ENCODE measurements at regions not wholly inside any gene's neighbourhood (a gene's known extent, or its start where the extent isn't known, plus 50 kb on each side); places are given as distances from the start of the nearest gene placed in this dataset.
A peak's percentile ranks its signal among the peaks of the same experiment; 100 is the strongest.

- H2BK15ac ChIP-seq (replicated peaks; ENCODE audit: low read depth): no peak overlapping the region
- H2BK120ac ChIP-seq (ENCODE audit: low read depth, low read length): no peak overlapping the region
- H3K79me2 ChIP-seq (ENCODE audit: control insufficient read depth, insufficient read depth, low read length): no peaks in the 10 kb centered on the region
- no peak overlapping the region for H3K18ac ChIP-seq (ENCODE audit: low read length)
- H2AK5ac ChIP-seq (ENCODE audit: low read length): no peak overlapping the region
- H3K27me3 ChIP-seq (ENCODE audit: insufficient read depth, low read length, poor library complexity): no peaks in the 10 kb centered on the region
- H3K56ac ChIP-seq (ENCODE audit: low read length): no peak overlapping the region
- H3K27ac ChIP-seq (ENCODE audit: low read depth, low read length): no peak overlapping the region
- H3K4ac ChIP-seq (ENCODE audit: low read depth, low read length): no peak overlapping the region
- no peak overlapping the region for H3K4me3 ChIP-seq (ENCODE audit: low read length)
- H3K36me3 ChIP-seq (ENCODE audit: control insufficient read depth, insufficient read depth, low read length): no peaks in the 10 kb centered on the region
- H4K8ac ChIP-seq (ENCODE audit: low read depth, low read length): no peak overlapping the region
- no peak overlapping the region for H3K4me2 ChIP-seq (ENCODE audit: low read length)
- H3K4me1 ChIP-seq (ENCODE audit: control insufficient read depth, low read depth, low read length): no peaks in the 10 kb centered on the region
- no peak for DNase-seq
- H3K23ac ChIP-seq (ENCODE audit: low read length): no peak overlapping the region
- no peak overlapping the region for H4K5ac ChIP-seq (ENCODE audit: low read length)
- no CpG with 5 or more reads among the region's 7 CpGs for WGBS (ENCODE audit: extremely low coverage, insufficient coverage, low lambda C conversion rate)
- no peaks in the 10 kb centered on the region for H3K79me1 ChIP-seq (ENCODE audit: low read length)
- H2BK5ac ChIP-seq (ENCODE audit: low read length): no peak overlapping the region
- no peak overlapping the region for H3K9ac ChIP-seq (ENCODE audit: low read length)
Observed at GRCh38 chr1:234554218-234554697, 55.7 kb downstream of the IRF2BP2 start.

- H3K4ac ChIP-seq (ENCODE audit: low read depth, low read length): no peak overlapping the region
- DNase-seq: peak; percentile 44
- no CpG with 5 or more reads among the region's 21 CpGs for WGBS (ENCODE audit: extremely low coverage, insufficient coverage, low lambda C conversion rate)
Observed at GRCh38 chr1:234553240-234554188, 56.5 kb downstream of the IRF2BP2 start.

GRCh38 chr1:234551032-234551378 lies 59.0 kb downstream of the IRF2BP2 start:
- Histone ChIP-seq H3K4ac (ENCODE audit: low read depth, low read length) (no peak overlapping the region), H3K4me1 (ENCODE audit: control insufficient read depth, low read depth, low read length) (peaks cover 2% of the 10 kb centered on the region), H3K18ac (ENCODE audit: low read length) (no peak overlapping the region), H3K4me2 (ENCODE audit: low read length) (no peak overlapping the region), H3K79me1 (ENCODE audit: low read length) (no peaks in the 10 kb centered on the region), H3K9ac (ENCODE audit: low read length) (no peak overlapping the region), H4K5ac (ENCODE audit: low read length) (no peak overlapping the region), H3K27ac (ENCODE audit: low read depth, low read length) (no peak overlapping the region), H3K79me2 (ENCODE audit: control insufficient read depth, insufficient read depth, low read length) (no peaks in the 10 kb centered on the region), H4K8ac (ENCODE audit: low read depth, low read length) (no peak overlapping the region), H3K36me3 (ENCODE audit: control insufficient read depth, insufficient read depth, low read length) (no peaks in the 10 kb centered on the region), H2AK5ac (ENCODE audit: low read length) (no peak overlapping the region), H2BK5ac (ENCODE audit: low read length) (no peak overlapping the region), H3K4me3 (ENCODE audit: low read length) (no peak overlapping the region), H3K27me3 (ENCODE audit: insufficient read depth, low read length, poor library complexity) (no peaks in the 10 kb centered on the region), H2BK120ac (ENCODE audit: low read depth, low read length) (no peak overlapping the region), H3K56ac (ENCODE audit: low read length) (peak overlapping the region; percentile 5), H2BK15ac (replicated peaks; ENCODE audit: low read depth) (no peak overlapping the region), H3K23ac (ENCODE audit: low read length) (no peak overlapping the region)
- no CpG with 5 or more reads among the region's 6 CpGs for WGBS (ENCODE audit: extremely low coverage, insufficient coverage, low lambda C conversion rate)
- DNase-seq: no peak

More at GRCh38 chr1:234553240-234554188, 56.5 kb downstream of the IRF2BP2 start:
- Histone ChIP-seq H3K4me3 (ENCODE audit: low read length) (no peak overlapping the region), H3K79me1 (ENCODE audit: low read length) (no peaks in the 10 kb centered on the region), H3K27ac (ENCODE audit: low read depth, low read length) (no peak overlapping the region), H2BK5ac (ENCODE audit: low read length) (no peak overlapping the region), H2BK120ac (ENCODE audit: low read depth, low read length) (no peak overlapping the region), H3K9ac (ENCODE audit: low read length) (no peak overlapping the region), H3K4me2 (ENCODE audit: low read length) (no peak overlapping the region), H3K36me3 (ENCODE audit: control insufficient read depth, insufficient read depth, low read length) (no peaks in the 10 kb centered on the region), H2AK5ac (ENCODE audit: low read length) (no peak overlapping the region), H3K18ac (ENCODE audit: low read length) (no peak overlapping the region), H3K79me2 (ENCODE audit: control insufficient read depth, insufficient read depth, low read length) (no peaks in the 10 kb centered on the region), H3K56ac (ENCODE audit: low read length) (no peak overlapping the region), H4K8ac (ENCODE audit: low read depth, low read length) (no peak overlapping the region), H4K5ac (ENCODE audit: low read length) (no peak overlapping the region), H2BK15ac (replicated peaks; ENCODE audit: low read depth) (no peak overlapping the region), H3K27me3 (ENCODE audit: insufficient read depth, low read length, poor library complexity) (no peaks in the 10 kb centered on the region), H3K4me1 (ENCODE audit: control insufficient read depth, low read depth, low read length) (no peaks in the 10 kb centered on the region), H3K23ac (ENCODE audit: low read length) (no peak overlapping the region)

- H3K79me1 ChIP-seq (ENCODE audit: low read length): no peaks in the 10 kb centered on the region
- H3K27ac ChIP-seq (ENCODE audit: low read depth, low read length): no peak overlapping the region
- H3K9ac ChIP-seq (ENCODE audit: low read length): no peak overlapping the region
- no peak overlapping the region for H3K4me2 ChIP-seq (ENCODE audit: low read length)
- no peaks in the 10 kb centered on the region for H3K36me3 ChIP-seq (ENCODE audit: control insufficient read depth, insufficient read depth, low read length)
- H3K18ac ChIP-seq (ENCODE audit: low read length): no peak overlapping the region
- no peak for DNase-seq
- no peaks in the 10 kb centered on the region for H3K79me2 ChIP-seq (ENCODE audit: control insufficient read depth, insufficient read depth, low read length)
- no peak overlapping the region for H2AK5ac ChIP-seq (ENCODE audit: low read length)
- peak overlapping the region; percentile 5 for H3K56ac ChIP-seq (ENCODE audit: low read length)
- no peaks in the 10 kb centered on the region for H3K27me3 ChIP-seq (ENCODE audit: insufficient read depth, low read length, poor library complexity)
- peaks cover 2% of the 10 kb centered on the region for H3K4me1 ChIP-seq (ENCODE audit: control insufficient read depth, low read depth, low read length)
- no peak overlapping the region for H2BK15ac ChIP-seq (replicated peaks; ENCODE audit: low read depth)
- no peak overlapping the region for H3K4ac ChIP-seq (ENCODE audit: low read depth, low read length)
- no peak overlapping the region for H3K23ac ChIP-seq (ENCODE audit: low read length)
- no CpG with 5 or more reads among the region's 16 CpGs for WGBS (ENCODE audit: extremely low coverage, insufficient coverage, low lambda C conversion rate)
- H2BK5ac ChIP-seq (ENCODE audit: low read length): no peak overlapping the region
- no peak overlapping the region for H4K5ac ChIP-seq (ENCODE audit: low read length)
- no peak overlapping the region for H4K8ac ChIP-seq (ENCODE audit: low read depth, low read length)
- H2BK120ac ChIP-seq (ENCODE audit: low read depth, low read length): no peak overlapping the region
- no peak overlapping the region for H3K4me3 ChIP-seq (ENCODE audit: low read length)
Observed at GRCh38 chr1:234550341-234551031, 59.5 kb downstream of the IRF2BP2 start.

GRCh38 chr1:234549447-234550021 lies 60.4 kb downstream of the IRF2BP2 start:
- Histone ChIP-seq H3K4ac (ENCODE audit: low read depth, low read length) (no peak overlapping the region), H3K36me3 (ENCODE audit: control insufficient read depth, insufficient read depth, low read length) (no peaks in the 10 kb centered on the region), H4K5ac (ENCODE audit: low read length) (no peak overlapping the region), H2BK5ac (ENCODE audit: low read length) (no peak overlapping the region), H3K4me2 (ENCODE audit: low read length) (no peak overlapping the region), H3K23ac (ENCODE audit: low read length) (no peak overlapping the region), H2BK15ac (replicated peaks; ENCODE audit: low read depth) (no peak overlapping the region), H3K79me1 (ENCODE audit: low read length) (no peaks in the 10 kb centered on the region), H2BK120ac (ENCODE audit: low read depth, low read length) (no peak overlapping the region), H3K27me3 (ENCODE audit: insufficient read depth, low read length, poor library complexity) (no peaks in the 10 kb centered on the region), H3K4me3 (ENCODE audit: low read length) (no peak overlapping the region), H4K8ac (ENCODE audit: low read depth, low read length) (no peak overlapping the region), H3K79me2 (ENCODE audit: control insufficient read depth, insufficient read depth, low read length) (no peaks in the 10 kb centered on the region), H3K18ac (ENCODE audit: low read length) (no peak overlapping the region), H3K9ac (ENCODE audit: low read length) (no peak overlapping the region), H3K56ac (ENCODE audit: low read length) (no peak overlapping the region), H3K27ac (ENCODE audit: low read depth, low read length) (no peak overlapping the region), H2AK5ac (ENCODE audit: low read length) (no peak overlapping the region), H3K4me1 (ENCODE audit: control insufficient read depth, low read depth, low read length) (peaks cover 2% of the 10 kb centered on the region)
- WGBS (ENCODE audit: extremely low coverage, insufficient coverage, low lambda C conversion rate): no CpG with 5 or more reads among the region's 10 CpGs
- DNase-seq: no peak
